ENCODE measurements at regions not wholly inside any gene's neighbourhood (a gene's known extent, or its start where the extent isn't known, plus 50 kb on each side); places are given as distances from the start of the nearest gene placed in this dataset.

DNA sequence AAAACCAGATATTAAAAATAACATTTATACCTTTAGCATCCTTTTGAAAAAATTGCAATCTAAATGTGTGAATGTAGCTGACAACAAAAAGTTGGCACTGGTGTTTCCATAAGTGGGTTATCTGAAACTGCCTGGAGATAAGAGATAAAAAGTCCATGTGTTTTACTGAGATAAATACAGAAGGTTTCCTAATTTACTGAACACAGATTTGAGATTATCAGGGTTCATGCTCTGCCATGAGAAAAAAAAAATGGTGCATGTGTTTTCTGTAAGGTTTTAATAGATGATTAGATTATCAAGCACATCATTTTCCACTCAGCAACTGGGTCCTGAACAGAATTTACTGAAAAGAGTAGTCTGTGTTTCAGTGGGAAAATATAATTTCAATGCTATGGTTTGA, 326.2 kb upstream of the SLIT2 start:
- Histone ChIP-seq H3K27ac (no peak overlapping the region), H3K9me3 (no peaks in the 10 kb centered on the region), H3K4me3 (no peak overlapping the region), H3K4me1 (no peaks in the 10 kb centered on the region), H3K36me3 (replicated peaks in 1 of 2; ENCODE audit: insufficient read depth in 1 of 2, low read depth in 2 of 2) (no peaks in the 10 kb centered on the region), H3K27me3 (no peaks in the 10 kb centered on the region)
- no peak for TF ChIP-seq POLR2A (IDR thresholded peaks at IDR 0.05)
- TF ChIP-seq, protein P1, sequence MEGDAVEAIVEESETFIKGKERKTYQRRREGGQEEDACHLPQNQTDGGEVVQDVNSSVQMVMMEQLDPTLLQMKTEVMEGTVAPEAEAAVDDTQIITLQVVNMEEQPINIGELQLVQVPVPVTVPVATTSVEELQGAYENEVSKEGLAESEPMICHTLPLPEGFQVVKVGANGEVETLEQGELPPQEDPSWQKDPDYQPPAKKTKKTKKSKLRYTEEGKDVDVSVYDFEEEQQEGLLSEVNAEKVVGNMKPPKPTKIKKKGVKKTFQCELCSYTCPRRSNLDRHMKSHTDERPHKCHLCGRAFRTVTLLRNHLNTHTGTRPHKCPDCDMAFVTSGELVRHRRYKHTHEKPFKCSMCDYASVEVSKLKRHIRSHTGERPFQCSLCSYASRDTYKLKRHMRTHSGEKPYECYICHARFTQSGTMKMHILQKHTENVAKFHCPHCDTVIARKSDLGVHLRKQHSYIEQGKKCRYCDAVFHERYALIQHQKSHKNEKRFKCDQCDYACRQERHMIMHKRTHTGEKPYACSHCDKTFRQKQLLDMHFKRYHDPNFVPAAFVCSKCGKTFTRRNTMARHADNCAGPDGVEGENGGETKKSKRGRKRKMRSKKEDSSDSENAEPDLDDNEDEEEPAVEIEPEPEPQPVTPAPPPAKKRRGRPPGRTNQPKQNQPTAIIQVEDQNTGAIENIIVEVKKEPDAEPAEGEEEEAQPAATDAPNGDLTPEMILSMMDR (IDR thresholded peaks at IDR 0.05) = no peak
- intact Hi-C loops (cut with DNase I) = no loop called here
- ATAC-seq (no peak), DNase-seq (no peak)

DNA sequence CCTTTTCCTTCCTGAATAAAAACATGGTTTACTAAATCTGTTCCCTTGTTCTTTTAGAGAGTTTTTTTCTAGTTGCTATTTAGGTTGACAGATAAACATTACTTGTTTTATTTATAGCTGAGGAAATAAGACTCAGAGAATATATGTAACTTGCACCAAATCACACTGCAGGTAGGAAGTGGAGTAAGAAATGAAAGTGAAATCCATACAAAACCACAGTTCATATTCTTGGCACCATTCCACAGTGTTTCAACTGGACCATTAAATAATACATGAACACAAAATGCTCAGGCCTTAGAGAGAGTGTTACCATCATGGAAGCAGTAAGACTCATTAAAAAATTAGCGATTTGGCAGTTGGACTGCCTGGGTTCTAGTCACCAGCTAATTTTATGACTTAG, 326.9 kb upstream of the SLIT2 start:
- DNase-seq (no peak), ATAC-seq (no peak)
- Histone ChIP-seq H3K36me3 (replicated peaks in 1 of 2; ENCODE audit: insufficient read depth in 1 of 2, low read depth in 2 of 2) (no peaks in the 10 kb centered on the region), H3K4me1 (no peaks in the 10 kb centered on the region), H3K27ac (no peak overlapping the region), H3K27me3 (no peaks in the 10 kb centered on the region), H3K4me3 (no peak overlapping the region), H3K9me3 (no peaks in the 10 kb centered on the region)
- TF ChIP-seq, protein P1 (IDR thresholded peaks at IDR 0.05) = no peak
- no peak for TF ChIP-seq POLR2A (IDR thresholded peaks at IDR 0.05)
- WGBS, 2 donors = 65 to 67% methylated on average over 1 of the region's 1 CpG
- intact Hi-C loops (cut with DNase I) = no loop called here

DNA sequence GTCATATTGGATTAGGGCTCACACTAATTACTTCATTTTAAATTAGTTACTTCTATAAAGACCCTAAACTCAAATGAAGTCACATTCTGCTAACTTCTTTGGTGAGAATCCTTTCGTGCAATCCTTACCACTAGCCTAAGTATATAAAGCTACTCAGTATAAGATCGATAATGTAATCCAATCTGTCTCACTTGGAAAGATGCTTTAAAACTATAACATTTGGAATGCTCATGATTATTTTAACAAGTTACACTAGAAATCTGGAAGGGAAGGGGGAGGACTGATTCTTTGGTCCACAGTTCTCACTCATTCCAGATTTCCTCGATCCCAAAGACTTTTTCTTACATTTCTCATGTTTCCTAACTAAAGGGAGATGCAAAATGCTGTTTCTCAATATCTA, 336.4 kb upstream of the SLIT2 start:
- TF ChIP-seq POLR2A (IDR thresholded peaks at IDR 0.05) = no peak
- TF ChIP-seq, protein P1 (IDR thresholded peaks at IDR 0.05) = no peak
- intact Hi-C loops (cut with DNase I) = no loop called here
- DNase-seq = no peak
- WGBS, 2 donors = 64 to 69% methylated on average over 3 of the region's 3 CpGs
- no peaks in the 10 kb centered on the region for H3K36me3 ChIP-seq (replicated peaks in 1 of 2; ENCODE audit: insufficient read depth in 1 of 2, low read depth in 2 of 2)
- ATAC-seq = no peak
- H3K9me3 ChIP-seq = no peaks in the 10 kb centered on the region
- no peaks in the 10 kb centered on the region for H3K4me1 ChIP-seq
- no peaks in the 10 kb centered on the region for H3K27me3 ChIP-seq
- no peak overlapping the region for H3K4me3 ChIP-seq
- no peak overlapping the region for H3K27ac ChIP-seq

DNA sequence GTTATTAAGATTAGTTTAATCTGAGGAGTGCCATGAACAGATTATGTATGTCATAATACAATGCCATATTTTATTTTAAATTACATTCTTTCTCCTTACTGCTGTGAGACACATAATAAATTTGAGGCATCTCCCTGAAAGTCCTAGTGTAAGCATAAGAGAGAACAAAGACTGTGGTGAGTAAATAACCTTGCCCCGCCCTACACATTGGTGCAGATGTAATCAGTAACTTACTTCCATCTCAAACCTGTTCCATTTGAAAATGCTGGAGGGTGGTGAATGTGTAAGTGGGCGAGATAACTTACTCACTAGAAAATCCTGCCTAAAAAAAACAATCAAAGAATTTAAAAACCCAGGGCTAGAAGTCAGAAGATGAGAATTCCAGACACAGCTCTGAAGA, 338.1 kb upstream of the SLIT2 start:
- H3K4me1 ChIP-seq = no peaks in the 10 kb centered on the region
- H3K27ac ChIP-seq = no peak overlapping the region
- no peak overlapping the region for H3K4me3 ChIP-seq
- H3K9me3 ChIP-seq = no peaks in the 10 kb centered on the region
- no peaks in the 10 kb centered on the region for H3K36me3 ChIP-seq (replicated peaks in 1 of 2; ENCODE audit: insufficient read depth in 1 of 2, low read depth in 2 of 2)
- DNase-seq (no peak), ATAC-seq (no peak)
- intact Hi-C loops (cut with DNase I) = no loop called here
- no peaks in the 10 kb centered on the region for H3K27me3 ChIP-seq
- TF ChIP-seq, protein P1 (IDR thresholded peaks at IDR 0.05) = no peak
- TF ChIP-seq POLR2A (IDR thresholded peaks at IDR 0.05) = no peak
- WGBS, 2 donors = 36 to 53% methylated on average over 2 of the region's 2 CpGs

DNA sequence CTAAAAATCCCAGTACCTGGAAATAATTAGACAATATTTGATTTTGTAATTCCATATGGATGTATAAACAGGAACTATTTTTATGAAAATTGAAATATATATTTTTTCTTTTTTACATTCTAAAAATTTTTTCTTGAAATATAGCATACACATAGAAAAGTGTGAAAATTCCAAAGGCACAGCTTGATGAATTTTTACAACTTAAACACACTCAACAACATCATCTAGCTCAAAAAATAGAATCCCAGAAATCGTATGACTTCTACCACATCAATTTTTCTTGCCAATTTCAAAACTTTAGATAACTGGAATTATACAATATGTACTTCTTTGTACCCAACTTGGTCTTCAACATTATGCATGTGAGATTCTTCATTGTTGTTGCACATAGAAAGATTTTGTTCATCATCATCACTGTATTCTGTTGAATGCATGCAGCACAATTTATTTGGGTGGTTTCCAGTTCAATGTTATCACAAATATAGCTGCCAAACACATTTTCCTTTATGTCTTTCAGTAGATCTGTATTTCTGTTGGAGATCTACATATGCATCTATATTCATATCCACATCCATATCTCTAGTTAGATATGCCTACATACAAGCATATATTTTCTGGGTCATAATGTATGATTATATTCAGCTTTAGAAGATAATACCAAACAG, 340.7 kb upstream of the SLIT2 start:
- Histone ChIP-seq H3K9me3 (no peaks in the 10 kb centered on the region), H3K27ac (no peak overlapping the region), H3K36me3 (replicated peaks in 1 of 2; ENCODE audit: insufficient read depth in 1 of 2, low read depth in 2 of 2) (no peaks in the 10 kb centered on the region), H3K4me3 (no peak overlapping the region), H3K4me1 (no peaks in the 10 kb centered on the region), H3K27me3 (no peaks in the 10 kb centered on the region)
- intact Hi-C loops (cut with DNase I) = no loop called here
- ATAC-seq (no peak), DNase-seq (no peak)
- 72% methylated on average over 1 of the region's 1 CpG for WGBS, 2 donors
- TF ChIP-seq POLR2A (IDR thresholded peaks at IDR 0.05) = no peak
- TF ChIP-seq, protein P1 (IDR thresholded peaks at IDR 0.05) = no peak
